NCI-H69 (cell line): ENCODE measurements at regions not wholly inside any gene's neighbourhood (a gene's known extent, or its start where the extent isn't known, plus 50 kb on each side); places are given as distances from the start of the nearest gene placed in this dataset.
A peak's percentile ranks its signal among the peaks of the same experiment; 100 is the strongest.

Source experiments
- DNase-seq: peaks from one replicate; lab custom pipeline; 2025; lab: John Stamatoyannopoulos, UW

GRCh38 chr1:216883518-216883917 is 160.3 kb upstream of the ESRRG start:
- DNase-seq, result peak; percentile 49

- DNase-seq, result peak; percentile 76
These were observed 158.5 kb upstream of the ESRRG start for GRCh38 chr1:216881695-216882094.

- no peak for DNase-seq
These were observed 143.5 kb upstream of the ESRRG start for GRCh38 chr1:216866714-216867113.

GRCh38 chr1:216855810-216856209 is 132.6 kb upstream of the ESRRG start:
- no peak for DNase-seq

GRCh38 chr1:216854836-216855484 is 131.7 kb upstream of the ESRRG start:
- DNase-seq, result no peak

- DNase-seq, result no peak
These were observed 127.8 kb upstream of the ESRRG start for GRCh38 chr1:216851073-216851472.

- DNase-seq, result no peak
These were observed 125.9 kb upstream of the ESRRG start for GRCh38 chr1:216849146-216849545.

- no peak for DNase-seq
These were observed 124.3 kb upstream of the ESRRG start for GRCh38 chr1:216847397-216848036.

- no peak for DNase-seq
These were observed 123.1 kb upstream of the ESRRG start for GRCh38 chr1:216846339-216846738.

GRCh38 chr1:216843409-216843808 is 120.2 kb upstream of the ESRRG start:
- no peak for DNase-seq

GRCh38 chr1:216841165-216841564 is 117.9 kb upstream of the ESRRG start:
- DNase-seq, result no peak

- peak; percentile 85 for DNase-seq
These were observed 113.1 kb upstream of the ESRRG start for GRCh38 chr1:216836316-216836715.

- no peak for DNase-seq
These were observed 110.3 kb upstream of the ESRRG start for GRCh38 chr1:216833509-216833908.

- no peak for DNase-seq
These were observed 109.0 kb upstream of the ESRRG start for GRCh38 chr1:216832192-216832591.

- DNase-seq, result peak; percentile 19
These were observed 107.4 kb upstream of the ESRRG start for GRCh38 chr1:216830424-216831210.

GRCh38 chr1:216827251-216827650 is 104.0 kb upstream of the ESRRG start:
- no peak for DNase-seq

- no peak for DNase-seq
These were observed 103.4 kb upstream of the ESRRG start for GRCh38 chr1:216826646-216827045.

- no peak for DNase-seq
These were observed 103.0 kb upstream of the ESRRG start for GRCh38 chr1:216826214-216826613.

GRCh38 chr1:216825557-216825956 is 102.3 kb upstream of the ESRRG start:
- no peak for DNase-seq

- DNase-seq, result no peak
These were observed 101.3 kb upstream of the ESRRG start for GRCh38 chr1:216824511-216824910.

GRCh38 chr1:216823731-216824130 is 100.5 kb upstream of the ESRRG start:
- no peak for DNase-seq

GRCh38 chr1:216822480-216822879 is 99.3 kb upstream of the ESRRG start:
- peak; percentile 75 for DNase-seq

GRCh38 chr1:216820345-216820744 is 97.1 kb upstream of the ESRRG start:
- peak; percentile 19 for DNase-seq
